GM23338 (cell line): ENCODE measurements at regions not wholly inside any gene's neighbourhood (a gene's known extent, or its start where the extent isn't known, plus 50 kb on each side); places are given as distances from the start of the nearest gene placed in this dataset.

Experiments used
- ATAC-seq: fragments of 200-7000 bp; cut with Tn5 transposase; 3 replicates; pipeline ENCODE4 v1.9.1; 2020
- DNase-seq: peaks from one replicate; pipeline ENCODE4 v3.0.0-alpha.2; 2015; ENCODE audit warnings: low spot score
- H2AFZ ChIP-seq: fragments of 200-600 bp; sonication (generic); 2 replicates; pipeline ENCODE4 v1.8.0; 2016; ENCODE audit warnings: antibody characterized with exemption, mild to moderate bottlenecking, moderate library complexity
- H3F3A ChIP-seq: fragments of 200-600 bp; sonication (generic); replicated peaks from 2 replicates; pipeline ENCODE4 v1.8.0; 2017; ENCODE audit warnings: antibody characterized with exemption, mixed run types, low read depth
- H3K27ac ChIP-seq: fragments of 200-600 bp; sonication (generic); 2 replicates; pipeline ENCODE4 v1.6.1; 2016; ENCODE audit warnings: low read depth
- H3K27me3 ChIP-seq: fragments of 200-600 bp; sonication (generic); 2 replicates; pipeline ENCODE4 v1.8.0; 2016; ENCODE audit warnings: mild to moderate bottlenecking, mixed run types, moderate library complexity; ENCODE audit not compliant: insufficient read depth
- H3K36me3 ChIP-seq: fragments of 200-600 bp; sonication (generic); 2 replicates; pipeline ENCODE4 v1.8.0; 2016; ENCODE audit warnings: mild to moderate bottlenecking; ENCODE audit not compliant: insufficient read depth
- H3K4me1 ChIP-seq: fragments of 200-600 bp; sonication (generic); 2 replicates; pipeline ENCODE4 v1.8.0; 2016; ENCODE audit warnings: mild to moderate bottlenecking, moderate library complexity; ENCODE audit not compliant: insufficient read depth
- H3K4me2 ChIP-seq: fragments of 200-600 bp; sonication (generic); 2 replicates; pipeline ENCODE4 v1.7.1; 2017; ENCODE audit warnings: mixed run types
- H3K4me3 ChIP-seq: fragments of 200-600 bp; sonication (generic); 2 replicates; pipeline ENCODE4 v1.6.1; 2016; ENCODE audit warnings: mixed run types
- H3K79me2 ChIP-seq: fragments of 200-600 bp; sonication (generic); replicated peaks from 2 replicates; pipeline ENCODE4 v1.8.0; 2017; ENCODE audit warnings: mild to moderate bottlenecking; ENCODE audit not compliant: insufficient read depth
- H3K9me2 ChIP-seq: fragments of 200-600 bp; sonication (generic); 2 replicates; pipeline ENCODE4 v1.8.0; 2017; ENCODE audit not compliant: insufficient read depth
- H4K20me1 ChIP-seq: fragments of 200-600 bp; sonication (generic); replicated peaks from 2 replicates; pipeline ENCODE4 v1.8.0; 2017; ENCODE audit warnings: mild to moderate bottlenecking; ENCODE audit not compliant: insufficient read depth
- H3K27ac Mint-ChIP-seq: 2 replicates; pipeline ENCODE4 v1.8.0; 2020; ENCODE audit warnings: inconsistent platforms, mild to moderate bottlenecking, moderate library complexity, mixed read lengths
- H3K27me3 Mint-ChIP-seq: 3 replicates; pipeline ENCODE4 v1.8.0; 2022; ENCODE audit warnings: low read depth, mild to moderate bottlenecking, moderate library complexity, mixed read lengths, inconsistent platforms; ENCODE audit not compliant: insufficient read depth, poor library complexity
- H3K36me3 Mint-ChIP-seq: 3 replicates; pipeline ENCODE4 v1.8.0; 2021; ENCODE audit warnings: low read depth, mild to moderate bottlenecking, inconsistent platforms, moderate library complexity, mixed read lengths
- H3K4me1 Mint-ChIP-seq: 3 replicates; pipeline ENCODE4 v1.8.0; 2020; ENCODE audit warnings: mild to moderate bottlenecking, inconsistent platforms, mixed read lengths
- H3K4me3 Mint-ChIP-seq: 3 replicates; pipeline ENCODE4 v1.8.0; 2021; ENCODE audit warnings: moderate library complexity, mild to moderate bottlenecking, inconsistent platforms, mixed read lengths
- H3K9me3 Mint-ChIP-seq: 3 replicates; pipeline ENCODE4 v1.8.0; 2020; ENCODE audit warnings: moderate library complexity, mild to moderate bottlenecking, inconsistent platforms, mixed read lengths
- EZH2phosphoT487 ChIP-seq: fragments of 200-600 bp; sonication (generic); IDR thresholded peaks from one replicate; pipeline ENCODE4 v1.8.1; 2018; ENCODE audit warnings: antibody characterized with exemption; ENCODE audit not compliant: unreplicated experiment
- POLR2AphosphoS5 ChIP-seq: IDR thresholded peaks from 2 replicates; pipeline ENCODE4 v1.6.1; 2016; ENCODE audit warnings: antibody characterized with exemption, low read depth
- STAT1 ChIP-seq: IDR thresholded peaks from one replicate; pipeline ENCODE4 v1.6.1; 2016; ENCODE audit warnings: antibody characterized with exemption; ENCODE audit not compliant: unreplicated experiment
- ZNF331 ChIP-seq: fragments of 250-450 bp; sonication (Bioruptor Pico); IDR thresholded peaks from 2 replicates; pipeline ENCODE4 v1.5.0; 2020; ENCODE audit warnings: low read depth, mild to moderate bottlenecking, moderate library complexity
- TF ChIP-seq, protein P1 (sequence below): fragments of 250-450 bp; sonication (Bioruptor Pico); IDR thresholded peaks from 2 replicates; pipeline ENCODE4 v1.5.0; 2020; ENCODE audit warnings: mild to moderate bottlenecking, moderate library complexity
- TF ChIP-seq, protein P2 (sequence below): IDR thresholded peaks from 2 replicates; pipeline ENCODE4 v1.6.1; 2016; ENCODE audit warnings: antibody characterized with exemption

DNA sequence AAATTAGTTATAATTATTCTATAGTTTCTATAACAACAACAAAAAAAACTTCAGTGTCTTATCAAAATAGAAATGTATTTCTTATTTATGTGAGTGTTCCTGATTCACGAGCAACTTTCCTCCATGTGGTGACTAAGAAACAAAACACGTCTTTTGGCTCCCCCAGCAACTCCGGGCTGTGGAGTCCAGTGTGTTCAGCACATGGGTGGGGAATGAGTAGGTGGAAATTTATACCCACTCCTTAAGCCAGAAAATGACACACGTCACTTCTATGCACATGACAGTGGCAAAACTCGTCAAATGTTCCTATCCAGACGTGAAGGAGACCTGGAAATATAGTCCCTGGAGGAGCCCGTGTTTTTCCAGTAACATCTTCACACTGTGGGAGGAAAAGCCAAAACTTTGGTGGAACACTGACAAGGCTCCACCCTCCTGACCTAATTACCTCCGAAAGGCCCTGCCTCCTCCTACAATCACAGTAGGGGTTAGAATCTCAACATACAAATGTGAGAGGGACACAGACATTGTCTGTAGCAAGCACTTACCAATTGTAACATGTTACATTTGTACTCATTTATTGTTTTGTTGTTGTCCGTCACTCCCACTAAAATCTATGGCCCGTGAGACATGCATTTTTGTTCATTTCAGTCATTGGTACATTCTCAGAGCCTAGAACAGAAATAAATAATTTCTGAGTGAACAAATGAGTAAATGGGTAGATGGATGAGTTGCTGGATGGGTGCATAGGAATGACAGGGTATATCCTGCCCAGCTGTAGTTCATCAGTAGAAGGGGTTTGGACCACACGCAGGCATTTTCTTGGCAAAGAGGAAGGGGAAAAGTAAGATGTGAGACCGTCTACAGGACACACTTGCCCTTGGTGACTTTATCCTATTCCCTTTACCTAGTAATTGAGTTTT is 605.8 kb upstream of the TENM3 start (continued):
- TF ChIP-seq, protein P1, sequence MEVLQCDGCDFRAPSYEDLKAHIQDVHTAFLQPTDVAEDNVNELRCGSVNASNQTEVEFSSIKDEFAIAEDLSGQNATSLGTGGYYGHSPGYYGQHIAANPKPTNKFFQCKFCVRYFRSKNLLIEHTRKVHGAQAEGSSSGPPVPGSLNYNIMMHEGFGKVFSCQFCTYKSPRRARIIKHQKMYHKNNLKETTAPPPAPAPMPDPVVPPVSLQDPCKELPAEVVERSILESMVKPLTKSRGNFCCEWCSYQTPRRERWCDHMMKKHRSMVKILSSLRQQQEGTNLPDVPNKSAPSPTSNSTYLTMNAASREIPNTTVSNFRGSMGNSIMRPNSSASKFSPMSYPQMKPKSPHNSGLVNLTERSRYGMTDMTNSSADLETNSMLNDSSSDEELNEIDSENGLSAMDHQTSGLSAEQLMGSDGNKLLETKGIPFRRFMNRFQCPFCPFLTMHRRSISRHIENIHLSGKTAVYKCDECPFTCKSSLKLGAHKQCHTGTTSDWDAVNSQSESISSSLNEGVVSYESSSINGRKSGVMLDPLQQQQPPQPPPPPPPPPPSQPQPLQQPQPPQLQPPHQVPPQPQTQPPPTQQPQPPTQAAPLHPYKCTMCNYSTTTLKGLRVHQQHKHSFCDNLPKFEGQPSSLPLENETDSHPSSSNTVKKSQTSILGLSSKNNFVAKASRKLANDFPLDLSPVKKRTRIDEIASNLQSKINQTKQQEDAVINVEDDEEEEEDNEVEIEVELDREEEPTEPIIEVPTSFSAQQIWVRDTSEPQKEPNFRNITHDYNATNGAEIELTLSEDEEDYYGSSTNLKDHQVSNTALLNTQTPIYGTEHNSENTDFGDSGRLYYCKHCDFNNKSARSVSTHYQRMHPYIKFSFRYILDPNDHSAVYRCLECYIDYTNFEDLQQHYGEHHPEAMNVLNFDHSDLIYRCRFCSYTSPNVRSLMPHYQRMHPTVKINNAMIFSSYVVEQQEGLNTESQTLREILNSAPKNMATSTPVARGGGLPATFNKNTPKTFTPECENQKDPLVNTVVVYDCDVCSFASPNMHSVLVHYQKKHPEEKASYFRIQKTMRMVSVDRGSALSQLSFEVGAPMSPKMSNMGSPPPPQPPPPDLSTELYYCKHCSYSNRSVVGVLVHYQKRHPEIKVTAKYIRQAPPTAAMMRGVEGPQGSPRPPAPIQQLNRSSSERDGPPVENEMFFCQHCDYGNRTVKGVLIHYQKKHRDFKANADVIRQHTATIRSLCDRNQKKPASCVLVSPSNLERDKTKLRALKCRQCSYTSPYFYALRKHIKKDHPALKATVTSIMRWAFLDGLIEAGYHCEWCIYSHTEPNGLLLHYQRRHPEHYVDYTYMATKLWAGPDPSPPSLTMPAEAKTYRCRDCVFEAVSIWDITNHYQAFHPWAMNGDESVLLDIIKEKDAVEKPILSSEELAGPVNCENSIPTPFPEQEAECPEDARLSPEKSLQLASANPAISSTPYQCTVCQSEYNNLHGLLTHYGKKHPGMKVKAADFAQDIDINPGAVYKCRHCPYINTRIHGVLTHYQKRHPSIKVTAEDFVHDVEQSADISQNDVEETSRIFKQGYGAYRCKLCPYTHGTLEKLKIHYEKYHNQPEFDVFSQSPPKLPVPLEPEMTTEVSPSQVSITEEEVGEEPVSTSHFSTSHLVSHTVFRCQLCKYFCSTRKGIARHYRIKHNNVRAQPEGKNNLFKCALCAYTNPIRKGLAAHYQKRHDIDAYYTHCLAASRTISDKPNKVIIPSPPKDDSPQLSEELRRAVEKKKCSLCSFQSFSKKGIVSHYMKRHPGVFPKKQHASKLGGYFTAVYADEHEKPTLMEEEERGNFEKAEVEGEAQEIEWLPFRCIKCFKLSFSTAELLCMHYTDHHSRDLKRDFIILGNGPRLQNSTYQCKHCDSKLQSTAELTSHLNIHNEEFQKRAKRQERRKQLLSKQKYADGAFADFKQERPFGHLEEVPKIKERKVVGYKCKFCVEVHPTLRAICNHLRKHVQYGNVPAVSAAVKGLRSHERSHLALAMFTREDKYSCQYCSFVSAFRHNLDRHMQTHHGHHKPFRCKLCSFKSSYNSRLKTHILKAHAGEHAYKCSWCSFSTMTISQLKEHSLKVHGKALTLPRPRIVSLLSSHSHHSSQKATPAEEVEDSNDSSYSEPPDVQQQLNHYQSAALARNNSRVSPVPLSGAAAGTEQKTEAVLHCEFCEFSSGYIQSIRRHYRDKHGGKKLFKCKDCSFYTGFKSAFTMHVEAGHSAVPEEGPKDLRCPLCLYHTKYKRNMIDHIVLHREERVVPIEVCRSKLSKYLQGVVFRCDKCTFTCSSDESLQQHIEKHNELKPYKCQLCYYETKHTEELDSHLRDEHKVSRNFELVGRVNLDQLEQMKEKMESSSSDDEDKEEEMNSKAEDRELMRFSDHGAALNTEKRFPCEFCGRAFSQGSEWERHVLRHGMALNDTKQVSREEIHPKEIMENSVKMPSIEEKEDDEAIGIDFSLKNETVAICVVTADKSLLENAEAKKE (CRISPR knock-in tag) = no peak
- TF ChIP-seq ZNF331 (CRISPR knock-in tag) = no peak
- TF ChIP-seq, protein P2, sequence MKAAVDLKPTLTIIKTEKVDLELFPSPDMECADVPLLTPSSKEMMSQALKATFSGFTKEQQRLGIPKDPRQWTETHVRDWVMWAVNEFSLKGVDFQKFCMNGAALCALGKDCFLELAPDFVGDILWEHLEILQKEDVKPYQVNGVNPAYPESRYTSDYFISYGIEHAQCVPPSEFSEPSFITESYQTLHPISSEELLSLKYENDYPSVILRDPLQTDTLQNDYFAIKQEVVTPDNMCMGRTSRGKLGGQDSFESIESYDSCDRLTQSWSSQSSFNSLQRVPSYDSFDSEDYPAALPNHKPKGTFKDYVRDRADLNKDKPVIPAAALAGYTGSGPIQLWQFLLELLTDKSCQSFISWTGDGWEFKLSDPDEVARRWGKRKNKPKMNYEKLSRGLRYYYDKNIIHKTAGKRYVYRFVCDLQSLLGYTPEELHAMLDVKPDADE = no peak

DNA sequence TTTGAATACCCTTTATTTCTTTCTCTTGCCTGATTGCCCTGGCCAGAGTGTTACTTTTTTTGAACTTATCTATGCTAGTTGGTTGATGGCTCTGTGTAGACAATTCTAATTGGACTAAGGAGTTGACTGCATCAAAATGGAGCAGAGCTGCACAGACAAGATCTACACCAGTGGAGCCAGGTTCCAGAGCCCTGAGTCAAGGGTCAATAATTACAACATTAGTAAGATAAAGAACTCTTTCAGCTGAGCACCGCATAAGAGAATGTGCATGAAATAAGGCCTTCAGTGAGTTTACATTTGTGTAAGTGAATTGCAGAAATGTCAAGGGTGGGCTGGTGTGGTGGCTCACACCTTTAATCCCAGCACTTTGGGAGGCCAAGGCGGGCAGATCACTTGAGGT is 599.7 kb upstream of the TENM3 start:
- no peak overlapping the region for H3K4me3 ChIP-seq
- Mint-ChIP-seq H3K36me3 (peaks cover 8% of the 10 kb centered on the region; the same call in 2 of the 3 replicates), H3K4me1 (peaks cover 13% of the 10 kb centered on the region), H3K27me3 (no peaks in the 10 kb centered on the region), H3K27ac (no peak overlapping the region), H3K4me3 (no peak overlapping the region), H3K9me3 (peaks cover 6% of the 10 kb centered on the region)
- H3K4me1 ChIP-seq = peaks cover 9% of the 10 kb centered on the region
- H4K20me1 ChIP-seq = no peaks in the 10 kb centered on the region
- no peak for TF ChIP-seq EZH2phosphoT487
- TF ChIP-seq, protein P1 (CRISPR knock-in tag) = no peak
- TF ChIP-seq ZNF331 (CRISPR knock-in tag) = no peak
- TF ChIP-seq STAT1 = no peak
- TF ChIP-seq POLR2AphosphoS5 = no peak
- H3K79me2 ChIP-seq = no peaks in the 10 kb centered on the region
- H3K27ac ChIP-seq = no peak overlapping the region
- no peak for ATAC-seq
- H3K9me2 ChIP-seq = 0 out of 2 replicates have a peak, but pooled peaks cover 4% of the 10 kb centered on the region
- H3F3A ChIP-seq = no peaks in the 10 kb centered on the region
- no peak for DNase-seq
- H3K4me2 ChIP-seq = no peak overlapping the region
- no peak overlapping the region for H2AFZ ChIP-seq
- H3K36me3 ChIP-seq = no peaks in the 10 kb centered on the region
- H3K27me3 ChIP-seq = no peaks in the 10 kb centered on the region
